ENCODE measurements at regions not wholly inside any gene's neighbourhood (a gene's known extent, or its start where the extent isn't known, plus 50 kb on each side); places are given as distances from the start of the nearest gene placed in this dataset.

GRCh38 chrX:97863261-97863660 lies 979.6 kb downstream of the RPA4 start:
- TF ChIP-seq CEBPB (IDR thresholded peaks at IDR 0.05; ENCODE audit: low read depth, low read length) (no peak), CTCF (conservative IDR thresholded peaks at IDR 0.05; ENCODE audit: low read depth, low read length) (no peak), POLR2A (IDR thresholded peaks at IDR 0.05; ENCODE audit: low read depth, low read length) (no peak), MXI1 (IDR thresholded peaks at IDR 0.05; ENCODE audit: borderline replicate concordance, low read depth, low read length) (no peak), RAD21 (IDR thresholded peaks at IDR 0.05; ENCODE audit: low read length) (no peak), BHLHE40 (IDR thresholded peaks at IDR 0.05; ENCODE audit: low read depth, low read length) (no peak), SMC3 (IDR thresholded peaks at IDR 0.05; ENCODE audit: low read depth, low read length) (no peak), NFE2L2 (IDR thresholded peaks at IDR 0.05; ENCODE audit: low read depth, low read length) (no peak), FOS (IDR thresholded peaks at IDR 0.05; ENCODE audit: low read depth, low read length) (no peak), MAFK (IDR thresholded peaks at IDR 0.05; ENCODE audit: low read depth, low read length) (no peak), RCOR1 (IDR thresholded peaks at IDR 0.05; ENCODE audit: insufficient replicate concordance, low read length) (no peak), RFX5 (IDR thresholded peaks at IDR 0.05; ENCODE audit: low read depth, low read length) (no peak)
- TF ChIP-seq, protein P1, sequence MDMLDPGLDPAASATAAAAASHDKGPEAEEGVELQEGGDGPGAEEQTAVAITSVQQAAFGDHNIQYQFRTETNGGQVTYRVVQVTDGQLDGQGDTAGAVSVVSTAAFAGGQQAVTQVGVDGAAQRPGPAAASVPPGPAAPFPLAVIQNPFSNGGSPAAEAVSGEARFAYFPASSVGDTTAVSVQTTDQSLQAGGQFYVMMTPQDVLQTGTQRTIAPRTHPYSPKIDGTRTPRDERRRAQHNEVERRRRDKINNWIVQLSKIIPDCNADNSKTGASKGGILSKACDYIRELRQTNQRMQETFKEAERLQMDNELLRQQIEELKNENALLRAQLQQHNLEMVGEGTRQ (IDR thresholded peaks at IDR 0.05; ENCODE audit: low read depth, low read length), result no peak
- TF ChIP-seq, protein P2, sequence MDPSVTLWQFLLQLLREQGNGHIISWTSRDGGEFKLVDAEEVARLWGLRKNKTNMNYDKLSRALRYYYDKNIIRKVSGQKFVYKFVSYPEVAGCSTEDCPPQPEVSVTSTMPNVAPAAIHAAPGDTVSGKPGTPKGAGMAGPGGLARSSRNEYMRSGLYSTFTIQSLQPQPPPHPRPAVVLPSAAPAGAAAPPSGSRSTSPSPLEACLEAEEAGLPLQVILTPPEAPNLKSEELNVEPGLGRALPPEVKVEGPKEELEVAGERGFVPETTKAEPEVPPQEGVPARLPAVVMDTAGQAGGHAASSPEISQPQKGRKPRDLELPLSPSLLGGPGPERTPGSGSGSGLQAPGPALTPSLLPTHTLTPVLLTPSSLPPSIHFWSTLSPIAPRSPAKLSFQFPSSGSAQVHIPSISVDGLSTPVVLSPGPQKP (IDR thresholded peaks at IDR 0.05; ENCODE audit: borderline replicate concordance, low read depth, low read length), result no peak
